GM21367 (cell line): ENCODE measurements at regions not wholly inside any gene's neighbourhood (a gene's known extent, or its start where the extent isn't known, plus 50 kb on each side); places are given as distances from the start of the nearest gene placed in this dataset.

Source experiments
- ATAC-seq: cut with Tn5 transposase; IDR thresholded peaks from one replicate; pipeline ENCODE4 v1.9.1; 2021; ENCODE audit not compliant: unreplicated experiment

DNA sequence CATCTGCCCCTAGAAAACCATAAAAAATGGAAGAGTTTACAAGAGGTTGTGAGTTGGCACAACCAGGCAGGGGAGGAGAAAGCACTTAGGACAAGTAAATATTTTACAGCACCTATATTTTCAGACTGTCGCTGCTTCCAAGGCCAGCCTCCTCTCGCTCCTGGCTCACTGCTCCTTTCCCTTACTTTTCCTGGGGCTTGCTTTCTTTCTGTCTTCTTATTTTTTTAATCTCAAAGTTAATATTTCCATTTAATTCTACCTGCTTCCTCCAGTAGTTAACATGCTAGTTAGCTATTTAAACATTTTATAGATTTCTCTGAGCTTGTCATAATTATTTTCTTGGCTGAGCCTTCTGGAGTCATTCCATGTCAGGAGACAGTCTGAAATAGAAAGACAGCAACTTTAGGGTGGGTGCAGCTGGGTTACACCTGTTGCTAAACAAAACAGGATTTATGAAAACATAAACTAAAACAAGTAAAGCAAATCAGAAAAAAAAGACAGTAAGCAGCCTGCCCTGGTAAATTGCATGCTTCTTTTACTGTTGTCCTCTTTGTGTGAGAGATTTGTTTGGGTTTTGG, 330.1 kb downstream of the DLEU7 start:
- no peak for ATAC-seq

- no peak for ATAC-seq
Measured at GRCh38 chr13:50514249-50514648, 329.2 kb downstream of the DLEU7 start.

GRCh38 chr13:50518131-50518530, 325.4 kb downstream of the DLEU7 start:
- ATAC-seq = no peak

- no peak for ATAC-seq
Measured at GRCh38 chr13:50518781-50519201, 324.7 kb downstream of the DLEU7 start.

DNA sequence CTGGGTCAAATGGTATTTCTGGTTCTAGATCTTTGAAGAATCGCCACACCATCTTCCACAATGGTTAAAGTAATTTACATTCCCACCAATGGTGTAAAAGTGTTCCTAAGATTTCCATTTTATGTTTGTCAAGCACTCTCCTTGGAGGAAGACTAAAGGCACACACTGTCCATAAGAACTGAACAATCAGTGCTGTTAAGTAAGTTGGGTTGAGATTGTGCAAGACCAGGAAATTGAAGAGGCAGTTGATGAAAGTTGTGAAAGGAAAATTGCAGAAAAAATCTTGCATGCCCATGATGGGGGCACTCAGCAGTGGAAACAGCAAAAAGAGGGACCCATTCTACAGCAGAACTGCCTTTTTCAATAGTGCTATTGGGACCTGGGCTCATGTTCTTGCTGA, 323.6 kb downstream of the DLEU7 start:
- ATAC-seq = no peak

DNA sequence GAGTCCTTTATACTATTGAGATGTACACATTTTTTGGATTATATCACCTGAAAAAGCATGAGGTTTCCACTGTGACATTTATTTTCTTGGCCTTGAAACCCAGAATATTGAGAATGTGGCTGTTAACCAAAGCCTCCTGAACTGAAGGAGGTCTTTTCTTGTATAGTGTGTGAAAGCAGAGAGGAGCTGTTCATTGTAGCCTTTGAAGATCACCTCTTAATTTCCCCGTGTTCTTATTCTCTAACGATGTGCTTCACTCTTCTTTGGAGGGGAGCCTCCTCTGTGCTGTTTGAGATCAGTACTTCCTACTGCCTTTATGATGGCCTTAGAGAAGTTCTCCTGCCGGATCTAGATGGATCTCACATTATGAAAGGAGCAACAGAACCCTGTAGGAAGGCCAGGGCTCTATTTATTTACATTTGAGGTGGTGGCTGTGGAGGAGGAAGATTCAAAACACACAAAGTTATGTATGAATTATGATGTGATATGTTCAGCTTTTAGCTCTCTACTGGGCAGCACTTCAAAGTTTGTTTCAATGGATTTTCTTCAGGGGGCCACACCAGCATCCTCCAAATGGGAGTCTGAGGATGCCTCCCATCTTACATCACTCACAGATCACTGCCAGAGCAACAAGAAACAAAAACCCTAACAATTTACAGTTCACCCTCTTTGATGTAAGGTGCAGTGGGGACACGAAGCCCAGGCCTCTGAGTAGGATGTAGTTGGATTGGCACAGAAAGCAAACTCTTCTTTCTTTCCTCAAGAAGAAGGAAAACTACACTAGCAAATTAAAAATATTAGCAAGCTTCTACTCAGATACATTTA, 322.3 kb downstream of the DLEU7 start:
- ATAC-seq = no peak

- no peak for ATAC-seq
Measured at GRCh38 chr13:50521831-50522149, 321.7 kb downstream of the DLEU7 start.

- ATAC-seq = no peak
Measured at GRCh38 chr13:50522506-50522905, 321.0 kb downstream of the DLEU7 start.

GRCh38 chr13:50523307-50523706, 320.2 kb downstream of the DLEU7 start:
- no peak for ATAC-seq

GRCh38 chr13:50524560-50524959, 318.9 kb downstream of the DLEU7 start:
- no peak for ATAC-seq

DNA sequence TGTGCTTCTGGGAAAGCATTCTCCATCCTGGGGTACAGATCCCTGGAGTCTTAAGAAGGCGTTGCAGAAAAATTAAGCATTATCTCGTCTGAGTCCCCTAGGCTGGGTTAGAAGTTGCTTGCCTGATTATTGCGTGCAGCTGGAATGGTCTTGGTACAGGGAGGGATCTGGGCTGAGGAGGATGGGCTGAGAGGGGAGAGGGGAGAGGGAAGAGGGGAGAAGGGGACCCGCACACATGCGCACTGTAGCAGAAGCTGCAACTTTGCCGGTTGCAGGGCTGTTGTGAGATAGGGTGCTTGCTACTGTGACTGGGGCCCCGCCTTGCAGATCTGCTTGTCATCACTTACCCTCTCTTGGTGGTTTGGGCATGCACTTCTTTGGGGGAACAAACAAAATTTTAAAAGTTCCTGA, 316.8 kb downstream of the DLEU7 start:
- ATAC-seq = no peak

GRCh38 chr13:50527188-50527587, 316.3 kb downstream of the DLEU7 start:
- no peak for ATAC-seq

DNA sequence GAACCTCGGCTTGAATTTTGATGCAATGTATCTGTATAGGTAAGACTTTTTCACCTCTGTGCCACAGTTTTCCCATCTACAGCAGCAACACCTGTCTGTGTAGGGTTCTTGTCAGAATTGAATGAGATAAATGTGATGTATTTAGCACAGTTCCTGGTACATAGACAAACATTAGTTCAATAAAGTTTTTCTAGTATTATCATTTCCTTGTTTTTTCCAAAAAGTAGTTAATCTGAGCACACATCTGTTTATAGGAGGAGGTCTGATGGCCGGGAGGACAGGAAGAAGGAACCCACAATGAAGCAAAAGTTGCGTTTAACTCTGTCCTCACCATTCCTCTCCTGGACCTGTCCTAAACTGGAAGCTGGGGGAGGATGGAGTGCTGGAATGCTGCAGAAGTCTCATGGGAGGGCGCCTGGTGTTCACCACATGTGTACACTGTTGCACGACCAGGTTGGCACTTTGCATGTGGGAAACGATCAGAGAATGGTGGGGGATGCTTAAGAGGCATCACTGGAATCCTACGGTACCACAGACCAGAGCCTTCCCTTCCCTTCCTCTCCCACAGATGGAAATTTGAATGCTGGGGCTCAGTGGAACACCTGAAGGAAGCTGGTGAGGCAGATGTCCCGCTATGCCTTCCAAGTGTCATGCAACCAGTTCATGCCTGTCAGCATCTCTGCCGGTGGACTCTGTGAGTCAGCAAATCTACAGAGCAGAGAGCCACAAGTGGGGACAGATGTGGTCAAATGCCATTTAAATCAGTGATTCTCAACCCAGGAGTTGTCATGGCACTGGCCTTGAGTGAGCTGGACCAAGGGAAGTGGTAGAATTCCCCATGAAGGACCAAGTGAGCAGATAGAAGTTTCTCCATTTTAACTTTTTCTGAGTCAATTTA, 315.6 kb downstream of the DLEU7 start:
- no peak for ATAC-seq

GRCh38 chr13:50529154-50529882, 314.2 kb downstream of the DLEU7 start:
- ATAC-seq = no peak

DNA sequence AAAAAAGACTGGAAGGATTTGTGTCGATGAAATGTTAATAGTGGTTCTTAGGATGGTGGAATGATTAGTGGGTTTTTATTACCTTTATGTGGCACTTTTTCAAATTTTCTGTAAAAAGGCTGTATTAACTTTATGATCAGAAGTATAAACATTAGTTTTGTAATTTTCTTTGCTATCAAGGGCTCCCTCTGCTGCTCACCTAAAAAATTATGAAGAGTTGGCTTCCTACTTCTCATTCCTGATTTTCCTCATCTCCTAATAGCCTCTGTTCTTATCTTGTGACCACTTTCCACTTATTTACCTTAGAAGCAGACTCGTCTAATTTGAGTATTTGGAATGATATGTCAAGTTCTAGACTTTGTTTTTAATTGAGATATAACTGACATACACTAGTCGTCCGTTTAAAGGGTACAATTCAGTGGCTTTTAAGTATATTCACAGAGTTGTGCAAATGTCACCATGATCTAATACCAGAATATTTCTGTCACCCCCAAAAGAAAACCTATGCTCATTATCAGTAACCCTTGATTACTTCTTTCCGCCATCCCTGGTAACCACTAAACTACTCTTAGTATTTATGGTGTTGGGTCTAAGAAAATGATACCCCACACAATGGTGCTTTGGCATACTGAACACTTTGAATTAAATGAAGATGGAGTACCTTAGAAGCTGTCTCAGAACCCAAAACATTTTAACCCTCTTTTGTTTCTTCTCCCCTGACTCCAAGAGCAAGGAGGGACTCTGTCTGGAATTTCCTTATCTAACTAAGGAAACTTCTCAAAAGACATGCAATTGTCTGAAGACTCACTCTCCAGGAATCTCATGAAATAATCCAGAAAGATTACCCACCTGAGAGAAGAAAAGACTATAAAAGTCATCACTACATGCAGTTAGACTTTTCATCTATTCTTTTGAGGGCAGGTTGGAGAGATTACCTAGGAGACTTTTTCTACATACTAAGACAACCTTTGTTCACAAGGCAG, 311.3 kb downstream of the DLEU7 start:
- ATAC-seq = no peak

GRCh38 chr13:50535050-50535449, 308.4 kb downstream of the DLEU7 start:
- ATAC-seq = no peak

GRCh38 chr13:50537029-50537428, 306.5 kb downstream of the DLEU7 start:
- no peak for ATAC-seq

DNA sequence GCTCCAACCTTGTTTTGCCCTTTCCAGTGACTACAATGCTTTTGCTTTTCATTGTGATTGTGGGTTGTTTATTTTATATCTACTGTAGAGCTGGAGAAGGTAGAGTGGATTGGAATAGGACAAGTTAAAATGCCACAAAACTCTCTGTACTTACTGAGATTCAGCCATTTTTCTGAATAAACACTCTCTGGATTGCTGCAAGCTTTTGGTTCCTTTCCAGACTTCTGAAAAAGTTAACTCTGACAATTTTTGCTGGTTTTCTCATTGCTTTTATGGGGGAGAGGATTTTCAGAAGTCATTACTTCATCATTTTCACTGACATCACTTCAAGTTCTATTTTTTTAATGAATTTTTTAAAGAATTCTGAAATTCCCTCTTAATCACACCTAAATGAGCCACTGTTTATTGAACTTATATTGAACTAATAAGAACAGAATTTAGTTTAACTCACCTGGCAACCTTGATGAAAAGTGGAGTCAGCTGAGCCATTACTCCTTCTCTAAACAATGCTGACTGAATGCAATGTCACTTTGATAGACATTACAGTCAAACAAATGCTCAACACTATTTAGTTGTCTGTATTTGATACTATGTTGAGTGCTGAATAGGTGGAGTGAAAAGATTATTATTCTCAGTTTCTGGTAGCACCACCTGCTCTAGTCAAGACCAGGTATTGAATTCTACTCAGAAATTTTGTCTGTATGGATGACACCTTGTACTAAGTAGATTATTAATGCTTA, 303.5 kb downstream of the DLEU7 start:
- no peak for ATAC-seq

DNA sequence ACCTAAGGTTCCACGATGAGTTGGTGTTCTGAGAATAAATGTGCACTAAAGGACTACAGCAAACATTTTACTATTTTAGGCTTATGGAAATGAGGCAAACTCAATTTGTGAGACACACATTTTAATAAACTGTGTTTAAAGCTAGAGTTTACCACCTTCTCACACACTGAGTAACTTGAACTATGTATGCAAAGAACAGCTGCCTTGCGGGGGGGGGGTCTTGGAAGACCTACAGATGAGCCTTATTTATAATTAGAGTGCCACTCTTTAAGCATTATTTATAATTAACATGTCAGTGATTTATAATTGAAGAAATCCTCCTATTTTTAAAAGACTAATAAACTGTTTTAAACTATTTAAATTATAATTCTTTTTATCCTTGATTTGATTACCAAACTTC, 300.4 kb downstream of the DLEU7 start:
- no peak for ATAC-seq
